Osteocyte (in vitro differentiated cells): ENCODE measurements at regions not wholly inside any gene's neighbourhood (a gene's known extent, or its start where the extent isn't known, plus 50 kb on each side); places are given as distances from the start of the nearest gene placed in this dataset.

Experiments used
- DNase-seq: peaks from one replicate; pipeline ENCODE4 v3.0.0; 2021; ENCODE audit warnings: mixed read lengths; ENCODE audit not compliant: unreplicated experiment; ENCODE audit errors: extremely low spot score
- H3K27ac Mint-ChIP-seq: one replicate; pipeline ENCODE4 v1.8.0; 2021; ENCODE audit warnings: mild to moderate bottlenecking, mixed read lengths; ENCODE audit not compliant: unreplicated experiment
- H3K27me3 Mint-ChIP-seq: one replicate; pipeline ENCODE4 v1.8.0; 2021; ENCODE audit warnings: mixed read lengths; ENCODE audit not compliant: unreplicated experiment
- H3K36me3 Mint-ChIP-seq: one replicate; pipeline ENCODE4 v1.8.0; 2021; ENCODE audit warnings: mixed read lengths; ENCODE audit not compliant: unreplicated experiment
- H3K4me1 Mint-ChIP-seq: one replicate; pipeline ENCODE4 v1.8.0; 2021; ENCODE audit warnings: mixed read lengths; ENCODE audit not compliant: unreplicated experiment
- H3K4me3 Mint-ChIP-seq: one replicate; pipeline ENCODE4 v1.8.0; 2021; ENCODE audit warnings: mild to moderate bottlenecking, moderate library complexity, mixed read lengths; ENCODE audit not compliant: unreplicated experiment
- H3K9me3 Mint-ChIP-seq: one replicate; pipeline ENCODE4 v1.8.0; 2021; ENCODE audit warnings: mixed read lengths; ENCODE audit not compliant: unreplicated experiment
- TF ChIP-seq, protein P1 (sequence below): fragments of 200-600 bp; sonication (generic); IDR thresholded peaks from 2 replicates; pipeline ENCODE4 v1.5.0; 2021; ENCODE audit warnings: antibody characterized with exemption, mild to moderate bottlenecking, moderate library complexity

DNA sequence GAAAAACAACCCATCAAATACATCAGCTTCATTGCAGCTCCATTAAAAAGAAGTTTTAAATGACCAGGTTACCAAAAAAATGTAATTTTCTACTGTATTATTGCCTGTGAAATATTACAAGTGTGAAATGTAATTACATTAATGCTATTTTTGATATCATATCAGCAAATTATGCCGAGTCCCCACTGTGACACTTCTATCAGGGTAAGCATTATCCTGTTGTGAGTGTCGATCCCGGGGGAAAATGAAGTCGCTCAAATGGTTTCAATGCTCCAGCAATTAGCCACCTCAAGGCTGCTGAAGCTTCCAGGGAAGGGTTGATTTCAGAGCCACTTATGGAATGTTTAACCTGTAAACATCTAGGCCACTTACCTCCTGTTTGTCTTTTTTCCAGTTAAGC lies 70.4 kb downstream of the RCN1 start:
- Mint-ChIP-seq H3K27ac (no peak overlapping the region), H3K9me3 (no peaks in the 10 kb centered on the region), H3K27me3 (peaks cover 46% of the 10 kb centered on the region), H3K4me1 (no peaks in the 10 kb centered on the region), H3K4me3 (no peak overlapping the region), H3K36me3 (no peaks in the 10 kb centered on the region)
- DNase-seq, result no peak
- TF ChIP-seq, protein P1, sequence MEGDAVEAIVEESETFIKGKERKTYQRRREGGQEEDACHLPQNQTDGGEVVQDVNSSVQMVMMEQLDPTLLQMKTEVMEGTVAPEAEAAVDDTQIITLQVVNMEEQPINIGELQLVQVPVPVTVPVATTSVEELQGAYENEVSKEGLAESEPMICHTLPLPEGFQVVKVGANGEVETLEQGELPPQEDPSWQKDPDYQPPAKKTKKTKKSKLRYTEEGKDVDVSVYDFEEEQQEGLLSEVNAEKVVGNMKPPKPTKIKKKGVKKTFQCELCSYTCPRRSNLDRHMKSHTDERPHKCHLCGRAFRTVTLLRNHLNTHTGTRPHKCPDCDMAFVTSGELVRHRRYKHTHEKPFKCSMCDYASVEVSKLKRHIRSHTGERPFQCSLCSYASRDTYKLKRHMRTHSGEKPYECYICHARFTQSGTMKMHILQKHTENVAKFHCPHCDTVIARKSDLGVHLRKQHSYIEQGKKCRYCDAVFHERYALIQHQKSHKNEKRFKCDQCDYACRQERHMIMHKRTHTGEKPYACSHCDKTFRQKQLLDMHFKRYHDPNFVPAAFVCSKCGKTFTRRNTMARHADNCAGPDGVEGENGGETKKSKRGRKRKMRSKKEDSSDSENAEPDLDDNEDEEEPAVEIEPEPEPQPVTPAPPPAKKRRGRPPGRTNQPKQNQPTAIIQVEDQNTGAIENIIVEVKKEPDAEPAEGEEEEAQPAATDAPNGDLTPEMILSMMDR, result no peak

DNA sequence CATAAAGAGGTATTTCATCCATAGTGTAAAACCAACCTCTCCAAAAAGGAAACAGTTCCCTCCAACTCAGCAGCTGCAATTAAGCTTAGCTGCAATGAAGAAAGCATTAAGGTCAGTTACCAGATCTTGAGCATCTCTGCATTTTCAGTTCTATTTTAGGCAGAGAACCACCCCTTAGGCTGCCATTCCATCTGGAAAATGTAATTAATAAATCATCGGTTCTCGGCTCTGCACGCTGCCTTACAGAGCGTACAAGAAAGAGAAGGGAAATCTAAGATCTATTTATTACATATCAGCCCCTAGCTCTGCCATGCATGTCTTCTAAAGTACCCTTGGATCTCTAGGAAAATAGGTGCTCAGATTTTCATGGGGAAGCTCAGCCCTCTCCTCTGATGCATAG lies 71.5 kb downstream of the RCN1 start:
- no peak overlapping the region for H3K27ac Mint-ChIP-seq
- TF ChIP-seq, protein P1, result no peak
- H3K27me3 Mint-ChIP-seq, result peaks cover 49% of the 10 kb centered on the region
- H3K36me3 Mint-ChIP-seq, result no peaks in the 10 kb centered on the region
- no peaks in the 10 kb centered on the region for H3K9me3 Mint-ChIP-seq
- no peak overlapping the region for H3K4me3 Mint-ChIP-seq
- DNase-seq, result no peak
- H3K4me1 Mint-ChIP-seq, result no peaks in the 10 kb centered on the region

DNA sequence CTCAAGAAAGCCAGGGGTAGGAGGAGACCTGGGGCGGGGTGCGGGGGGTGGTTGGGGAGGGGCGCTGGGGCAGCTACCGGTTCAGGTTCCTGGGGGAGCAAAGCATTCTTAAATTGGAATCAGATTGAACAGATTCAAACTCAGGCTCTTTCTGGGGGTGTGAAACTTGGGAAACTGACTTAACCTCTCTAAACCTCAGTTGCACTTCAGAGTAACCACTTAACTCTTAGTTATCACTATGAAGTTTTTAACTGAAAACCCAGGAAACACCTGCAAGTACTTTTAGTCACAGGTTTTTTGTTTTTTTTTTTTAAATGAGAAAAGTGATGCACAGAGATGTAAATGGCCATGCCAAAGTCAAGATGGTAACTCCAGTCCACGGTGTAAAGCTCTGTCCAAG lies 72.0 kb downstream of the RCN1 start:
- no peak for DNase-seq
- H3K4me3 Mint-ChIP-seq, result no peak overlapping the region
- H3K27me3 Mint-ChIP-seq, result peaks cover 49% of the 10 kb centered on the region
- TF ChIP-seq, protein P1, result no peak
- no peak overlapping the region for H3K27ac Mint-ChIP-seq
- H3K4me1 Mint-ChIP-seq, result no peaks in the 10 kb centered on the region
- no peaks in the 10 kb centered on the region for H3K9me3 Mint-ChIP-seq
- H3K36me3 Mint-ChIP-seq, result no peaks in the 10 kb centered on the region

DNA sequence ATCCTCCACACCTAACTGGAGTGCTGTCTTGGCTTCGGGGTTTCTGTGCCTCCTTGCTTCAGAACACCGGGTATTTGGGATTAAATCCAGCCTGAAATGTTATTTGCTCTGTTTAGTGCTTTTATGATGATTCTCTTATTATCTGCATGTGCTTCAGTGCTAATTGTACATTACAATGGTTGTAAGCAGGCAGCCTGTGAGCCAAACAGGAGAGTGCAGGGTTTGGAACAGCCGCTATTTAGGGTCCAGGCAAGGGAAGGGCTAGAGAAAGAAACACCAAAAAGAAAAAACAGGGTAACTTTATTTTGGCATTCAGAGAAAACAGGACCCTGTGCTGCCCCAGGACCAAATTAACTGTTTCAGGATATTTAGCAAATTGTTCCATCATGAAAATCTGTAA lies 72.7 kb downstream of the RCN1 start:
- Mint-ChIP-seq H3K36me3 (no peaks in the 10 kb centered on the region), H3K27ac (no peak overlapping the region), H3K27me3 (peaks cover 49% of the 10 kb centered on the region), H3K4me3 (no peak overlapping the region), H3K9me3 (no peaks in the 10 kb centered on the region), H3K4me1 (no peaks in the 10 kb centered on the region)
- TF ChIP-seq, protein P1, result no peak
- DNase-seq, result no peak

DNA sequence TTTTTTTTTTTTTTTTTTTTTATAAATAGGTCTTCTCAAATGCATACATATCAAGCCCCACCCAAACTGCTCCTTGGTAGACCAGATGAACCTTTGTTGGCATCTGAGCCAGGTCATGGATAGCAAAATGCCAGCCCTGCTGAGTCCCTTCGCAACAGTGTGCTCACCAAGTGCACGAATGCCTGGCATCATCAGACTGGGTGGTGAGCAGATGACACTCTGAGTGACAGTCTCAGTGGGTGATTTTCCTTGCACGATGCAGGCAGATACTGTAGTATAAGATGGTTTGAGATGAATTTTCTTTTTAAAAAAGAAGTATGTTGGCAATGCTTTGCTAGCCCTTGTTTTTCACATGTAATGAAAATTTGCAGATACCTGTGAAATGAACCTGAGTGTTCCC lies 74.0 kb downstream of the RCN1 start:
- H3K27ac Mint-ChIP-seq, result no peak overlapping the region
- H3K27me3 Mint-ChIP-seq, result peaks cover 50% of the 10 kb centered on the region
- H3K9me3 Mint-ChIP-seq, result no peaks in the 10 kb centered on the region
- H3K4me1 Mint-ChIP-seq, result no peaks in the 10 kb centered on the region
- TF ChIP-seq, protein P1, result no peak
- H3K4me3 Mint-ChIP-seq, result no peak overlapping the region
- no peak for DNase-seq
- no peaks in the 10 kb centered on the region for H3K36me3 Mint-ChIP-seq
